Ammon's horn (tissue), 1 donor: ENCODE measurements at regions not wholly inside any gene's neighbourhood (a gene's known extent, or its start where the extent isn't known, plus 50 kb on each side); places are given as distances from the start of the nearest gene placed in this dataset.
A peak's percentile ranks its signal among the peaks of the same experiment; 100 is the strongest.
"Not testable (repeated sequence)": the region's sequence is repeated elsewhere in the genome, so short reads cannot be mapped to it uniquely, and the experiment has no call there.

Experiments used
- DNase-seq: peaks from one replicate; pipeline ENCODE4 v3.0.0-alpha.2; 2016; ENCODE audit warnings: low spot score

DNA sequence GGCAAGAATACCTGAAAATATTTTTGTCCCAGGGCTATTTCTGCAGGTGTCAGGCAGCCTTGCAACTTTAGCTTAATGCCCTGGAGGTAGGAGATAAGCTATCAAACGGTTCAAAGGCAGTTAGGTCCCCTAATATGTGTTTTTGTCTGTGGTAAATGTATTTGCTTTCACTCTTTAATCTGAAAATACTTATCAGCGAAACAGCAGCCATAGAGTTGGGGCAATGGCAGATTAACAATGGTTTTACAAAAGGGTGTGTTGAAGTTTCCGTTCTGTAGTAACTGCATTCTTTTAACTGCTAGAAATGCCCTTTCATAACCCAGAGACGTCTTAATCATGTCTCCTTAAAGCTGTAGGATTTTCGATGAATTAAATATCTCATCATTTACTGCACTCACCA, 265.0 kb upstream of the TRIB2 start:
- DNase-seq = no peak

DNA sequence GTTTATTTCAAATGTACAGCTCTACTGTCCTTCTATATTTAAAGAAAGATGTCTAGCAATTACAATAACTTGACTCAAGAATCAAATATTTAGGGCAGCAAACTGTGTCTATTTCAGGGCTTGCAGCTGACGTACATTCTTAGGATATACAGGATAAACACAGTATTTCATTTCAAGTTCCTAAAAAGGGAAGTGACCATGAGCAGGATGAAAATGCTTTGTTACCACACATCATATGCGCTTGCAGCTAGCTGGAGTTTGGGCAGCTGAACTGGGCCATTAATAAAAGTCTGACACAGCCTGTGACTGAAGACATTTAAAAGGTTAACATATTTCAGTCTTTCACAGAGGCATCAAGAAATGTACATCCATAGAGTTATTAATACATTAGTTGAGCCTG, 264.6 kb upstream of the TRIB2 start:
- no peak for DNase-seq

DNA sequence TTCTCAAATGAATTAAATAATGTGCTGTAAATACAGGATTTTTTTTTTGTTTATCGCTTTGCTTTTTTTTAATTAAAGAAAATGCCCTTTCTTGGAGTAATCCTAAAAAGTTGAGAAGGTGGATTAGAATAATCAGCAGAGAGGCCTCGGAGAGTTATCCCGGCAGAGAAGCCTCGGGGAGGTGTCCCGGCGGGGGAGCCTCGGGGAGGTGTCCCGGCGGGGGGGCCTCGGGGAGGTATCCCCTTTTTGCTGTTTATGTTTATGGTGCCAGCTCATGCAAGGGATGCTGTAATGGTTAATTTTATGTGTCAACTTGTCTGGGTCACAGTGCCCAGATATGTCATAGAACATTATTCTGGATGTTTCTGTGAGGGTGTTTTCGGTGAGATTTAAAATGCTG, 263.0 kb upstream of the TRIB2 start:
- no peak for DNase-seq

DNA sequence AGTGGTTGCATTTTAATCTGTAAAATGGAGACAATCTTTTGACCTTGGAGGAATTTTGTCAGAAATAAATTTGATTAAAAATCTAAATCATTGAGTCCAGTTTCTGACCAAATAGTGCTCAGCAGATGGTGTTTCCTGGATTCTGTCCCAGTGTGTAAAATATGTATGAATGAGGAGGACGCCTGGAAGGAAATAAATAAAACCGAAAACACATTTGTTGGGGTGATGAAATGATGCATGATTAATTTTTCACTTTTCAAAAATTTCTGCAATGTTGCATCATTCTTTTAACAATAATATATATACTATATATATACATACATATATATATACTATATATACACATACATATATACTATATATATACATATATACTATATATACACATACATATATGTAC, 261.1 kb upstream of the TRIB2 start:
- no peak for DNase-seq

DNA sequence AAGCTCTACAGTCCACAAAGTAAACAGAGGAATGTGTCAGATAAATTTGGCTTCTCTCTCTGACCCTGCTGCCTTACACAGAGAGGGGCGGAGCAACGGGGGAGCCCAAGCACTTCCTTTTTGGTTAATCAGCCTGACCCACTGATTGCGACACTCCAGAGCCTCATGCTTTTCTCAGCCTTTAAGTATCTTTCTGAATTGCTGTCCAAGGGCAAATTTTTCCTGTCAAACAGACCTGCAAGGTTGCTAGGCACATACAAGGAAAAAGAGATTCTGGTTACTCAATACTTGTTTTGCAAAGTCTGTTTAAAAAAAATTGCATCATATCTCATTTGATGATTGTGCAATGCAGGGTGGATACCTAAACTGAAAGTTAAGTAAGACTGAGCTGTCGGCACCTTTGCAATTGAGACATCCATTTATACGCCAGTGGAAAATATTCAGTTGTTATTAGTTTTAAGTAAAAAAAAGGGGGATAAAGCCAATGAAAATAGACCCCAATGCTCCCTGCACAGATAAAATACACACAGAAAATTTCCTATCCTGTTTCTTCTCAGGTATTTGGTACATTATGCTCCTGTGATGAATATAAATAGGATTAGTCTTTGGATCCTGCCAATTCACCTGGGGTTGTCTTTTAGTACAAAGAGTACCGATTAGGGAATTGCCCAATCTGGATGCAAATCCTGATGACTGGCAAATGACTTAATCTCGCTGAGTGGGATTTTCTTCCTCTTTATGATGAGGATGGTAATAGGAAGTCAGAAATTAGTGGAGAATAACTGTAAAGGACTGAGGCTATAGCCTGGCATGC, 260.2 kb upstream of the TRIB2 start:
- peak; percentile 69 for DNase-seq

DNA sequence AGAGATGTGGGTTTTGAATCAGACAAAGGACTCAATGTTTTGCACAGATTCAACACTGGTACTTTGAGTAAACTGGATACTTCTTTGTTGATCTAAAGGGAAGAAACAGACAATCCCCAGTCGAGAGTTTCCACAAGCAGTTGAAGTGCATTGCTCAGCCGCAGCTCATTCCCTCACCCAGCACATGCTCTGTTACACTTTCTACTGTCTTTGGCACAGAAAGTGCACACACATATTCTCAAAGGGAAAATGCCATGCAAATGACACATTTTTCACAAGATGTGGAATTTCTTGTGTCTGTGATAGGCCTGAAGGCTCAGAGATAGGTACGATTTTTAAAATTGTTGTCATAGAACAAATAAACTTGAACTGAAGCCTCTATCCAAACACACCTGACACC, 258.9 kb upstream of the TRIB2 start:
- DNase-seq = no peak

DNA sequence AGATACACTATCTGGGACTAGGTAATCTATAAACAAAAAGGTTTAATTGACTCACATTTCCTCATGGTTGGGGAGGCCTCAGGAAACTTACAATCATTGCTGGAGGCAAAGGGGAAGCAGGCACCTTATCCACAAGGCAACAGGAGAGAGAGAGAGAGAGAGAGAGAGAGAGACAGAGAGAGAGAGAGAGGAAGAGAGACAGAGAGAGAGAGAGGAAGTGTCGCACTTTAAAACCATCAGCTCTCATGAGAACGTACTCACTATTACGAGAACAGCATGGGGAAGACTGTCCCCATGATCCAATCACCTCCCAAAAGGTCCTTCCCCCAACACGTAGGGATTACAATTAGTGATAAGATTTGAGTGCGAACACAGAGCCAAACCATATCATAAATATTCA, 253.5 kb upstream of the TRIB2 start:
- DNase-seq = no peak

DNA sequence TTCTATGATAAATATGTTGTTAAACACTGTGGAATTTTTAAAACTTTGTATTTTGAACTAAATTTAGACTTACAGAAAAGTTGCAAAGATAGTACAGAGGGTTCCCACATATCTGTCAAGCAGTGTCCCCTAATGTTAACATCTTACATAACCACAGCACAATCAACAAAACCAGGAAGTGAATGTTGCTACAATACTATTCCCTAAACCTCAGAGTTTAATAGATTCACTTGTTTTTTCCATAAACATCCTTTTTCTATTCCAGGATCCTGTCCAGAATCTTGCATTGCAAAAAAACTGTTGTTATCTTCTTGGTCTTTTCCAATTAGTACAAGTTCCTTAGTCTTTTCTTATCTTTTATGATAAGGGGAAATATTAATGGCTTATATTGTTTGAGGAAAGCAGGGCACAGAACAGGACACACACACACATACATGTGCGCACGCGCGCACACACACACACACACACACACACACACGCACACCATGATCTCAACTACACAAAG, 251.1 kb upstream of the TRIB2 start:
- no peak for DNase-seq

DNA sequence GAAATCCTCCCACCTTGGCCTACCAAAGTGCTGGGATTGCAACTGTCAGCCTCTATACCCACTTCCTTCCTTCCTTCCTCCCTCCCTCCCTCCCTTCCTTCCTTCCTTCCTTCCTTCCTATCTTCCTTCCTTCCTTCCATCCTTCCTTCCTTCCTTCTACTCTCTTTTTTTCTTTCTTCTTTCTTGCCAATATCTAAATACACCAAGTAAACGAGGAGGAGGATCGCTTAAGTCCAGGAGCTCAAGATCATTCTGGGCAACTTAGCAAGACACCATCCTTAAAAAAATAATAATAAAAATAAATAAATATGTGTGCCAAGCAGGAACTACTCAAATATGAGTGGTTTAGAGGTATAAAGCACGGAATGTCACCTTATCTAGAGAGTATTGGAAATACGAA, 249.4 kb upstream of the TRIB2 start:
- no peak for DNase-seq

DNA sequence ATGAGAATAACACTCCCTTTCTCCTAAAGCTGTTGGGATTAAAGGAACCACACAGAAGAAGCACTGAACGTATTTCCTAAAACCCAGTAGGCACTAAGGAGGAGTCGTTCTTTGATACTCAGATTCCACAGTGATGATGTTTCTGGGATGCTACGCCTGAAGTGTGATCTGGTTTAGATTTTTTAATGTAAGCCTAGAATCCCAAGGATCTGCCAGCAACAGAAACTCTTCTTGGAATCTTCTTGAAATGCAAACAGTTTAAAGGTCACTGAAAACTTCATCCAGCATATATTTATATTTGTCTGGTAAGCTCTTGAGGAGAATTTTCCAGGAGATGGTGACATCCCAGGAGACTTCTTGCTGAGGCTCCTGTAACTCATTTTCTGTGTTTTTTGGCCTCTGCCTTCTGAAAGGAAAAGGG, 247.6 kb upstream of the TRIB2 start:
- DNase-seq = no peak

DNA sequence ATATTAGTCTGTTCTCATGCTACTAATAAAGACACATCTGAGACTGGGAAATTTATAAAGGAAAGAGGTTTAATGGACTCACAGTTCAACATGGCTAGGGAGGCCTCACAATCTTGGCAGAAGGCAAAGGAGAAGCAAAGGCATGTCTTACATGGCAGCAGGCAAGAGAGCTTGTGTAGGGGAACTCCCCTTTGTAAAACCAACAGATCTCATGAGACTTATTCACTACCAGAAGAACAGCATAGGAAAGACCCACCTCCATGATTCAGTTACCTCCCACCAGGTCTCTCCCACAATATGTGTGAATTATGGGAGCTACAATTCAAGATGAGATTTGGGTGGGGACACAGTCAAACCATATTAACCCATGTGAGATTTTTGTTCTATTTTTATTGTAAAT, 244.5 kb upstream of the TRIB2 start:
- not testable (repeated sequence) for DNase-seq

DNA sequence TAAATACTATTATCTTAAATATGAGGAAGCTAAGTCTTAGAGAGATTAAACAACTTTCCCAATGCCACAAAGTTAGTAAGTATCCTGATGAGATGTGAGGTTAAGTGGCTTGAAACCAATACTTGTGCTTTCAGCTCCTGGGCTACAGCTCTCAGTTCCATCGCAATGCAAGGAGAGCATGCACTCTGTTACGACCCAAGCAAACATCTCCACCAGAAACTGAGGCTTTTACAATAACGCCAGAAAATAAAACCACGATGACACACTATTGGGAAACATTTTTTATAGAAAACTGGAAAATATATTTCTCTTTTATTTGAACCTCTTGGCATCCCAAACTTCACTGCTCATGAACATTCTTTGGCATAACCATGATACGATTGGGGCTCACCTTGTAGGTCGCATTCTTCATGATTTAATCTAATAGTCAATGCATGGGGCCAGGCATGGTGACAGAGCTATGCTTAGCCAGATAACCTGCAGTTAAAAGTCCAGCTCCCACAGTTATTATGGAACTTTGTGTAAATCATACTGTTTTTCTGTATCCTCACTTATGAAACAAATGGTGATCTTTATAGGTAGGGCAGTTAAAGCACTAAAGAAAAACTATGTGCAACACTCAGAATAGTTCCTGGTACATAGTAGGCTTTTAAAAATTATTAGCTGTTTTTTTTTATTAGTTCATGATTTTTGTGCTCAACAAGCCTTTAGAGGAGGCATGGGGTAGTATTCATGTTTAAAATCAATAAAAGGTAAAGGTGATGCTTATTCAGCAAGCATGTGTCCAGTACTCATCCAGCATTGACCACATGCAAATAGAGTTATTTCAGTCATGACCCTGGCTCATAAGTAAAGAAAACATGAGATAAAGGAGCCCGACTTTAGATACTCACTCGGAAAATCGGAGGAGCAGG, 238.3 kb upstream of the TRIB2 start:
- no peak for DNase-seq

DNA sequence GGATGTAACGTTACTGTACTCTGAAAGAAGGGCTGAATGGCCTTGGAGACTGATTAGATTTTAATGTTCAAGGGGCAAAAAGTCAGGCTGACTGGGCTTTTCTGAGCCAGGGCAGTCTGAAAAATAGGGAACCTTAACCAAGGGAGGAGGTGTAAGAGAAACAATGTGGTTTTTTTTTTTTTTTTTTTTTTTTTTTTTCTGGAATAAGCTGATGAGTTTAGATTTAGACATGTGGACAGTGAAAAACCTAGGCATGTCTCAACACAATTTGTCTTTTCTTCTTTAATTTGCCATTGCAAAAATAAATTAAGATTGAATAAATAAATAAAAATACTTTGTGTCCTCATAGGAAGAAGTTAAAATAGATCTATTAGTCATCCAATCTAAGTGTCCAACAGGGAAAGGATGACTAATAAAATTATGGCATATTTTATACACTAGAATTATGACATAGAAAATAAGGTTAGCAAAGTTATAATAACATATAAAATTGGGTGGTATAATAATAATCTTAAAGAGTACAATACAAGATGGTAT, 237.6 kb upstream of the TRIB2 start:
- no peak for DNase-seq

DNA sequence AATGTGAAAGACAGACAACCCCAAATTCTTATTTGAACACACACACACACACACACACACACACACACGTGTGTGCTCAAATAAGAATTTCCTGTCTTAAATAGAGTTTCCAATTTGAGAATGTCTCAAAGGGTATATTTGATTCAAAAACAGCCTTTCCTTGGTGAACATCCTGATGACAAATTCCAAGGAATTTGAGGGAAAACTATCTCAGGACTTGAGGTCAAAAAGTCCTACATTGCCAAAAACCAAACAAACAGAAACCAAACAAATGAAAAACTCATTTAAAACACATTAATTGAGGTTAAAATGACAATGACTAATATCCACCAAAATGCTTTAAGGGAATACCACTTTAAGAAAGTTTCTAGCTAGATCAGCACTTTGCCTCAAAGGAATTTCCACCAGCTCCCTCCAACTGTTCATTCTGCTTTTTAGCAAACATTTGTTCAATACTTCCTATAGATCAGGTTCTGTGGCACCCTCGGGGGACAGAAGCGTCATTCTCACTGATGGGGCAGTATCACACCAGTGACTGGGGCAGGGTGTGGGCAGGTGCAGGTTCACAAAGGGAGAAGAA, 232.1 kb upstream of the TRIB2 start:
- DNase-seq = no peak

DNA sequence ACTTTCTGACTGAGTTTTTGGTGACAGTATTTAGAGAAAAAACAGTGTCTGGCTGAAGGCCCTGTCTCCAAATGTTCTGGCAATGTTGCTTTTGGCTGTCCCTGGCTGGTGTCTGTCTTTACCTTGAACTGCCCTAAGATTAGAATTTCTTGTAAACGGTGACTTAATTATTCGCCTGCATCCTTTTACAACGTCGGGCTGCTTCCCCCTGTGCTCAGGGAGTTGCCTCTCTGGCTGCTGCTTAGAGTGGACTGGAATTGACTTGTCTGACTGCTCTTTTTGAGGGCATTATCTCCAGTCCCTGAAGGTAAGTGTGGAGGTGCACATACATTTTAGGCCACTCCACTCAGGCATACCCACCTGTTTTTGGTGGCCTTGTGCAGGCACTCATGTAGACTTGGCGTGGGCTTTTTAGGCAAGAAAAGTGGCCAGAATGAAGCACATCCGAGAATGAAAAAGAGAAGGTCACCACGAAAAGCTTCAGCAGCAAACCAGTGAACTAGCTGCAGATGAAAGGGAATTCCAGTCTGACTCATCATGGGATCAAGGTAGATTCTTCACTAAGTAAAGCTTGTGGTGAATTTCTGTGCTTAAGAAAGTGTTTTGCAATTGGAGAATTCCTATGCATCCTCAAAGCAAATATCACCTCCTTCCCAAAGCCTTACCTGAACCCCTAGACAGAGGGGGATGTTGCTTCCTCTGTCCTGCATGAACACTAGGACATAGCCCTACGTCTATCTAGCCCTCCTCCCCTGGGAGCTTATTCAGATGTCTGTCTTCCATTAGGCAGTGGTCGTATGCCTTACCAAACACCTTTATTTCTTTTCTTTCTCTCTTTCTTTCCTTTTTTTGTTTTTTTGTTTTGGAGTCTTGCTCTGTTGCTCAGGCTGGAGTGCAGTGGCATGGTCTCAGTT, 230.3 kb upstream of the TRIB2 start:
- DNase-seq = no peak

DNA sequence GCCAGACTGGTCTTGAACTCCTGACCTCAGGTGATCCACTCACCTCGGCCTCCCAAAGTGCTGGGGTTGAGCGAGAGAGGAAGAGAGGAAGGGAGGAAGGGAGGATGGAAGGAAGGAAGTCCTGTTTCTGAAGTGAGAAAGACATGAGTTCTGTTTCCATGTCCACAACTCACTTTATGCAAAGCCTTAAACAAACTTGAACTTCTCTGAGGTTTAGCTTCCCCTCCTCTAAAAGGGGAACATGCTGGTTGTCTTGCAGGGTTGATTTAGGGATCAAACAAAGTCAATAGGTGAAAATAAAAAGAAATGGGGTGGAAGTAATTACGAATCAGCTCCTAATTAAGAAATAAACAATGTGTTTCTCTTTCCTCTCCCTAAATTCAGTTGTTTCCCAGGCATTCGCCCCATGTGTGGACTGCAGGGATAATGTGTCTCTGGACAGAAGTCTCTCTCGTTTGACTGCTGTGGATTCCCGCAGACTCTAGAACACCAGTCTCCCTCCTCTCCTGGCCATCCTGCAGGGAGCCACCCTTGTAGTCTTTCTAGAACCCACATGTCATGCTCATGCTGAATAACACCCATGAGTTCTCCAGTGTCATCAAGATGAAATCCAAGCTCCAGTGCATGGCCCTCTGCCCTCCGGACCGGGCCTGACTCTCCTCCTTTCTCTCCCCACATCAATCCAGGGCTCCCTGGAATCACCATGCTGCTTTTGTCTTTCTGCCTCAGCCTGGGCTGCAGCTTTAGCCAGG, 229.3 kb upstream of the TRIB2 start:
- no peak for DNase-seq

DNA sequence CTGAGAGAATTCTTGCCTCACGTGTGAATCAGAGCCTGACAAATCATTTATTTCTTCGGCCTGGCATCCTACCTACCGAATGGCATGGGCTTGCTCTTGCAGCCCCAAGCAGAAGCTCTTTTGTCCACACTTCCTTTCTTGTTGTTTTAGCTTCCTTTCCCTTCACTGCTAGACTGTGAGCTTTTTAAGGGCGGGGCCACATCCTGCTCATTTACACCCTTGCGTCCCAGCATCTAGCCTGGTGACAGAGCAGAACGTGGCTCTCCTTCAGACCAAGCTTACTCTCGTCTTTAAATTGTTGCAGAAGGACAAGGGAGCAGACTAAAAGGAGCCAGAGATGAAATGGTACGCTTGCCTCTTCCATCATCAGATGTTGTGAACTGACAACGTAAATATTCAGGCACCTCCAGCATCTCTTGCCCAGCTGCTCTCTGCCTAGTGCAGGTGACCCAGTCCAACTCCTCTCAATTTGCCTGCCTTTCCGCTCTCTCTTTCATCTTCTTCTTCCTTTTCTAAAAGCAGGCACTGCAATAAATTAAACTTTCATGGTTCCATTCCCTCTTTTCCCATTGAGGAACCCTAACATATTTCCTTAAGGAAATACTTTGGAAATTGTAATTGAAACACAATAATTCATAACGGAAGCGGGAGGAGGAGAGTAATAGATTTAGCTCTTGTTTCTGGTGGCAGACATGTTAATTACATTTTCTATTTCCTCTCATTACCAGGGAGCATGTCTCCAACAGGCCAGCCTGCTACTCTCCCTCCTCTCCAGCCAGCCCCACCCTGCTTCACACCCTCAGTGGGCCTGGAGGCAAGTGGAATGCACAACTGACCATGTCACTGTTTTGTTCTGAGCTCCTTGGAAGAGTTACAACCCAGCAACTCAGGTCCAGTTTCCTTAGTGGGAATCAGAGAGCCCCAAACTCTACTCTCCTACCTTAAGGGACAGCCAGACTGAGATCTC, 228.1 kb upstream of the TRIB2 start:
- DNase-seq = no peak

DNA sequence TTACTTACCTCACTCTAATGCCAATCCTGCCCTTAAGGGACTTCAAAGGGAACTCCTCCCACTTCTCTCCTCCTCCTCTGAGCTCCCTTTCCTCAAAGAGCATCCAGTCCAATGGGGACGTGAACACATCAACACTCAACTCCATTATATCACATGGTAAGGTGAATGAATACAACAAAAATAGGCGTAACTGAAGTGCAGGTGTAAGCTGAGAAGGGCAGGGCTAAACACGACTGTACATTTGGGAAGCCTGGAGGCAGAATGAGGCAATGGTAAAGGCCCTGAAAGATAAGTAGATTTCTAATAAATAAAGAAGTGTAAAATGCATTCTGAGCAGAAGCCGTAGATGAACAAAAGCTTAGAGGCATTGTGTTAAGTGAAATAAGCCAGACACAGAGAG, 226.1 kb upstream of the TRIB2 start:
- DNase-seq = no peak

DNA sequence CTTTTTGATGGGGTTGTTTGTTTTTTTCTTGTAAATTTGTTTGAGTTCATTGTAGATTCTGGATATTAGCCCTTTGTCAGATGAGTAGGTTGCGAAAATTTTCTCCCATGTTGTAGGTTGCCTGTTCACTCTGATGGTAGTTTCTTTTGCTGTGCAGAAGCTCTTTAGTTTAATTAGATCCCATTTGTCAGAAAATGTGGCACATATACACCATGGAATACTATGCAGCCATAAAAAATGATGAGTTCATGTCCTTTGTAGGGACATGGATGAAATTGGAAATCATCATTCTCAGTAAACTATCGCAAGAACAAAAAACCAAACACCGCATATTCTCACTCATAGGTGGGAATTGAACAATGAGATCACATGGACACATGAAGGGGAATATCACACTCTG, 224.4 kb upstream of the TRIB2 start:
- not testable (repeated sequence) for DNase-seq
